CD4-positive, alpha-beta T cell treated with Interleukin-21 for 1 hour (primary cell): ENCODE measurements at regions not wholly inside any gene's neighbourhood (a gene's known extent, or its start where the extent isn't known, plus 50 kb on each side); places are given as distances from the start of the nearest gene placed in this dataset.
"Not testable (repeated sequence)": the region's sequence is repeated elsewhere in the genome, so short reads cannot be mapped to it uniquely, and the experiment has no call there.

Source experiments
- DNase-seq: peaks from one replicate; pipeline ENCODE4 v3.0.0-alpha.2; 2020

DNA sequence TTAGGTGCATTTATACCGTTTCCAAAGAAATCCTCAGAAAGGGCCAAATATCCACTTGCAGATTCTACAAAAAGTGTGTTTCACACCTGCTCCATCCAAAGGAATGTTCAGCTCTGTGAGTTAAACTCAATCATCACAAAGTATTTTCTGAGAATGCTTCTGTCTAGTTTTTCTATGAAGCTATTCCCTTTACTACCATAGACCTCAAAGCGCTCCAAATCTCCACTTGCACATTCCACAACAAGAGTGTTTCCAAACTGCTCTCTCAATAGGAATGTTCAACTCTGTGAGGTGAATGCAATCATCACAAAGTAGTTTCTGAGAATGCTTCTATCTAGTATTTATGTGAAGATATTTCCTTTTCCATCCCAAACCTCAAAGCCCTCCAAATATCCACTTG lies 412.7 kb upstream of the WSB1 start:
- not testable (repeated sequence) for DNase-seq

- DNase-seq, result not testable (repeated sequence)
Observed at GRCh38 chr17:26882097-26882761, 411.7 kb upstream of the WSB1 start.

DNA sequence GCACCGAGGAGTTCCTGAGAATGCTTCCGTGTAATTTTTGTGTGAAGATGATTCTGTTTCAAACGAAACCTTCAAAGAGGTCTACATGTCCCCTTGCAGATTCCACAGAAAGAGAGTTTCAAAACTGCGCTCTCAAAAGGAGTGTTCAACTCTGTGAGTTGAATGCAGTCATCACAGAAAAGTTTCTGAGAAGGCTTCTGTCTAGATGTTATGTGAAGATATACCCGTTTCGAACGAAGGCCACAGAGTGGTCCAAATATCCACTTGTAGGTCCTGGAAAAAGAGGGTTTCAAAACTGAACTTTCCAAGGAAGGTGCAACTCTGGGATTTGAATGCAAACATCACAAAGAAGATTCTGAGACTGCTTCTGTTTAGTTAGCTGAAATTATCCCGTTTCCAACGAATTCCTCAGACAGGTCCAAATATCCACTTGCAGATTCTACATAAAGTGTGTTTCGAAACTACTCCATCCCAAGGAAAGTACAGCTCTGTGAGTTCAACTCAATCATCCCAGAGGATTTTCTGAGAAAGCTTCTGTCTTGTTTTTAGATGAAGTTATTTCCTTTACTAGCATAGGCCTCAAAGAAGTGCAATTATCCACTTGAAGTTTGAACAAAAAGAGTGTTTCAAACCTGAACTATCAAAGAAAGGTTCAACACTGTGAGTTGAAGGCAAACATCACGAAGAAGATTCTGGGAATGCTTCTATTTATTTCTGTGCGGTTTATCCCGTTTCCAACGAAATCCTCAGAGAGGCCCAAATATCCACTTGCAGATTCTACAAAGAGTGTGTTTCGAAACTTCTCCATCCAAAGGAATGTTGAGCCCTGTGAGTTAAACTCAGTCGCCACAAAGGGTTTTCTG lies 409.8 kb upstream of the WSB1 start:
- DNase-seq, result not testable (repeated sequence)

GRCh38 chr17:26884741-26885059 lies 409.2 kb upstream of the WSB1 start:
- not testable (repeated sequence) for DNase-seq

DNA sequence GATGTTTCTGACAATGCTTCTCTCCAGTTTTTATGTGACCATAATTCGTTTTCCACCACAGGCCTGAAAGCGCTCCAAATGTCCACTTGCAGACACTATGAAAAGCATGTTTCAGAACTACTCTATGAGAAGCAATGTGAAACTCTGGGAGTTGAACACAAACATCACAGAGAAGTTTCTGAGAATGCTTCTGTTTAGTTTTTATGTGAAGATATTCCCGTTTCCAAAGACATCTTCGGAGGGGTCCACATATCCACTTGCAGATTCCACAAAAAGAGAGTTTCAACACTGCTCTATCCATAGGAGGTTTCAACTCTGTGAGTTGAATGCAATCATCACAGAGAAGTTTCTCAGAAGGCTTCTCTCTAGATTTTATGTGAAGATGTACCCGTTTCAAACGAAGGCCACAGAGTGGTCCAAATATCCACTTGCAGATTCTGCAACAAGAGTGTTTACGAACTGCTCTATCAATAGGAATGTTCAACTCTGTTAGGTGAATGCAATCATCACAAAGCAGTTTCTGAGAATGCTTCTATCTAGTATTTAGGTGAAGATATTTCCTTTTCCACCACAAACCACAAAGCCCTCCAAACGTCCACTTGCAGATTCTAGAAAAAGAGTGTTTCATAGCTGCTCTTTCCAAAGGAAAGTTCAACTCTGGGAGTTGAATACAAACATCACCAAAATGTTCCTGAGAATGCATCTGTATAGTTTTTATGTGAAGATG lies 408.5 kb upstream of the WSB1 start:
- peak; percentile 67 for DNase-seq
